HL-60 (cell line): ENCODE measurements at regions not wholly inside any gene's neighbourhood (a gene's known extent, or its start where the extent isn't known, plus 50 kb on each side); places are given as distances from the start of the nearest gene placed in this dataset.

Experiments used
- CTCF ChIP-seq: IDR thresholded peaks from one replicate; pipeline ENCODE4 v1.5.1; 2011; ENCODE audit warnings: low read length, control low read depth, inconsistent platforms; ENCODE audit not compliant: insufficient read depth
- GABPA ChIP-seq: IDR thresholded peaks from 2 replicates; pipeline ENCODE4 v1.6.1; 2012; ENCODE audit warnings: low read depth
- POLR2AphosphoS5 ChIP-seq: IDR thresholded peaks from 2 replicates; pipeline ENCODE4 v1.6.1; 2012; ENCODE audit warnings: low read depth
- SPI1 ChIP-seq: IDR thresholded peaks from 2 replicates; pipeline ENCODE4 v1.6.1; 2012; ENCODE audit warnings: low read depth, mild to moderate bottlenecking, borderline replicate concordance
- TF ChIP-seq, protein P1 (sequence below): IDR thresholded peaks from 2 replicates; pipeline ENCODE4 v1.6.1; 2012; ENCODE audit warnings: low read depth; ENCODE audit not compliant: insufficient replicate concordance

DNA sequence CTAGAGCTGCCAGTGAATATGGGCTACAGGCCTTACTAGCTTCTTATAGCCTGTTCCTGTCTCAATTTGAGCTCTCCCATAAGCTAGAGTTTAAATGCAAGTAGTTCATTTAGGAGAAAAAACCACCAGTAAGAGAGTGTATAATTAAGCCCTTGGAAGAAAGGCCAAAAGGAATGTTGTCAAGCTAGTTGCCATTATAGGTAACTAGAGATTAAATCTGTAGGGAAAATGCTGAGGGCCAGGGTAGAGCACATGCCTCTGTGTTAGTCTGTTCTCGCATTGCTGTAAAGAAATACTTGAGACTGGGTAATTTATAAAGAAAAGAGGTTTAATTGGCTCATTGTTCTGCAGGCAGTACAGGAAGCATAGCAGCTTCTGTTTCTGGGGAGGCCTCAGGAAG is 410.2 kb downstream of the MID1IP1 start:
- TF ChIP-seq CTCF = no peak
- TF ChIP-seq, protein P1, sequence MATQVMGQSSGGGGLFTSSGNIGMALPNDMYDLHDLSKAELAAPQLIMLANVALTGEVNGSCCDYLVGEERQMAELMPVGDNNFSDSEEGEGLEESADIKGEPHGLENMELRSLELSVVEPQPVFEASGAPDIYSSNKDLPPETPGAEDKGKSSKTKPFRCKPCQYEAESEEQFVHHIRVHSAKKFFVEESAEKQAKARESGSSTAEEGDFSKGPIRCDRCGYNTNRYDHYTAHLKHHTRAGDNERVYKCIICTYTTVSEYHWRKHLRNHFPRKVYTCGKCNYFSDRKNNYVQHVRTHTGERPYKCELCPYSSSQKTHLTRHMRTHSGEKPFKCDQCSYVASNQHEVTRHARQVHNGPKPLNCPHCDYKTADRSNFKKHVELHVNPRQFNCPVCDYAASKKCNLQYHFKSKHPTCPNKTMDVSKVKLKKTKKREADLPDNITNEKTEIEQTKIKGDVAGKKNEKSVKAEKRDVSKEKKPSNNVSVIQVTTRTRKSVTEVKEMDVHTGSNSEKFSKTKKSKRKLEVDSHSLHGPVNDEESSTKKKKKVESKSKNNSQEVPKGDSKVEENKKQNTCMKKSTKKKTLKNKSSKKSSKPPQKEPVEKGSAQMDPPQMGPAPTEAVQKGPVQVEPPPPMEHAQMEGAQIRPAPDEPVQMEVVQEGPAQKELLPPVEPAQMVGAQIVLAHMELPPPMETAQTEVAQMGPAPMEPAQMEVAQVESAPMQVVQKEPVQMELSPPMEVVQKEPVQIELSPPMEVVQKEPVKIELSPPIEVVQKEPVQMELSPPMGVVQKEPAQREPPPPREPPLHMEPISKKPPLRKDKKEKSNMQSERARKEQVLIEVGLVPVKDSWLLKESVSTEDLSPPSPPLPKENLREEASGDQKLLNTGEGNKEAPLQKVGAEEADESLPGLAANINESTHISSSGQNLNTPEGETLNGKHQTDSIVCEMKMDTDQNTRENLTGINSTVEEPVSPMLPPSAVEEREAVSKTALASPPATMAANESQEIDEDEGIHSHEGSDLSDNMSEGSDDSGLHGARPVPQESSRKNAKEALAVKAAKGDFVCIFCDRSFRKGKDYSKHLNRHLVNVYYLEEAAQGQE = no peak
- TF ChIP-seq POLR2AphosphoS5 = no peak
- no peak for TF ChIP-seq GABPA
- no peak for TF ChIP-seq SPI1
